GM20000 (cell line): ENCODE measurements at regions not wholly inside any gene's neighbourhood (a gene's known extent, or its start where the extent isn't known, plus 50 kb on each side); places are given as distances from the start of the nearest gene placed in this dataset.
"Not testable (repeated sequence)": the region's sequence is repeated elsewhere in the genome, so short reads cannot be mapped to it uniquely, and the experiment has no call there.

Source experiments
- DNase-seq: peaks from one replicate; pipeline ENCODE4 v3.0.0; 2012; ENCODE audit warnings: low spot score
- CTCF ChIP-seq: IDR thresholded peaks from 2 replicates; pipeline ENCODE4 v1.5.1; 2012; ENCODE audit warnings: mild to moderate bottlenecking, control low read depth; ENCODE audit errors: extremely low read depth, missing control alignments

GRCh38 chr4:31236639-31237173, 516.5 kb downstream of the PCDH7 start:
- no peak for TF ChIP-seq CTCF
- DNase-seq: no peak

- no peak for DNase-seq
- TF ChIP-seq CTCF: no peak
Observed at GRCh38 chr4:31237233-31237632, 517.1 kb downstream of the PCDH7 start.

GRCh38 chr4:31239886-31240285, 519.7 kb downstream of the PCDH7 start:
- no peak for TF ChIP-seq CTCF
- DNase-seq: no peak

GRCh38 chr4:31241504-31242106, 521.4 kb downstream of the PCDH7 start:
- no peak for DNase-seq
- TF ChIP-seq CTCF: no peak

GRCh38 chr4:31246856-31247255, 526.7 kb downstream of the PCDH7 start:
- TF ChIP-seq CTCF: no peak

GRCh38 chr4:31259119-31259518, 539.0 kb downstream of the PCDH7 start:
- no peak for TF ChIP-seq CTCF
- no peak for DNase-seq

More at GRCh38 chr4:31246856-31247255, 526.7 kb downstream of the PCDH7 start:
- no peak for DNase-seq

GRCh38 chr4:31261632-31262031, 541.5 kb downstream of the PCDH7 start:
- no peak for DNase-seq
- TF ChIP-seq CTCF: no peak

- DNase-seq: not testable (repeated sequence)
Observed at GRCh38 chr4:31266094-31266493, 545.9 kb downstream of the PCDH7 start.
